ENCODE measurements at regions not wholly inside any gene's neighbourhood (a gene's known extent, or its start where the extent isn't known, plus 50 kb on each side); places are given as distances from the start of the nearest gene placed in this dataset.
"Not testable (repeated sequence)": the region's sequence is repeated elsewhere in the genome, so short reads cannot be mapped to it uniquely, and the experiment has no call there.

DNA sequence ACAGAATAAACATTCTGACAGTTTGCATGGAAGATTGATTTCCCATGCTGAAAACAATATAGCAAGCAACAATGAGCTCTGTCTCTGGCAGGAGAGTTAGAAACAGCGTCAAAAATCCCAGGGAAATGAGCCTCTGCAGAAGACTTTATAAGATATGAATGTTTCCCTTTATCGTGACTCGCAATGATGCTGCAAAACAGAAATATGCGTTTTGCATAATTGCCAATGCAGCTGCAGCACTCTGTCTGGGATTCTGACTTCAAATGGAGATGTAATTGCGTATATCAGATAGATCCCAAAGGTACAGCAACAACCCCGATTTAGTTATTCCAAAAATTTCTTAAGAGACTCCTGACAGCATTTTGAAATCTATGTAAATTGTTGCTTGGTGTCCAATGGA, 702.4 kb upstream of the EPHA5 start:
- H3K4me3 ChIP-seq: no peak overlapping the region
- TF ChIP-seq POLR2AphosphoS5 (IDR thresholded peaks at IDR 0.05) (no peak), POLR2A (IDR thresholded peaks at IDR 0.05; ENCODE audit: low read depth) (no peak), EP300 (IDR thresholded peaks at IDR 0.05) (no peak)
- TF ChIP-seq, protein P1, sequence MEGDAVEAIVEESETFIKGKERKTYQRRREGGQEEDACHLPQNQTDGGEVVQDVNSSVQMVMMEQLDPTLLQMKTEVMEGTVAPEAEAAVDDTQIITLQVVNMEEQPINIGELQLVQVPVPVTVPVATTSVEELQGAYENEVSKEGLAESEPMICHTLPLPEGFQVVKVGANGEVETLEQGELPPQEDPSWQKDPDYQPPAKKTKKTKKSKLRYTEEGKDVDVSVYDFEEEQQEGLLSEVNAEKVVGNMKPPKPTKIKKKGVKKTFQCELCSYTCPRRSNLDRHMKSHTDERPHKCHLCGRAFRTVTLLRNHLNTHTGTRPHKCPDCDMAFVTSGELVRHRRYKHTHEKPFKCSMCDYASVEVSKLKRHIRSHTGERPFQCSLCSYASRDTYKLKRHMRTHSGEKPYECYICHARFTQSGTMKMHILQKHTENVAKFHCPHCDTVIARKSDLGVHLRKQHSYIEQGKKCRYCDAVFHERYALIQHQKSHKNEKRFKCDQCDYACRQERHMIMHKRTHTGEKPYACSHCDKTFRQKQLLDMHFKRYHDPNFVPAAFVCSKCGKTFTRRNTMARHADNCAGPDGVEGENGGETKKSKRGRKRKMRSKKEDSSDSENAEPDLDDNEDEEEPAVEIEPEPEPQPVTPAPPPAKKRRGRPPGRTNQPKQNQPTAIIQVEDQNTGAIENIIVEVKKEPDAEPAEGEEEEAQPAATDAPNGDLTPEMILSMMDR (IDR thresholded peaks at IDR 0.05): no peak
- WGBS: 86% methylated on average over 6 of the region's 6 CpGs
- no peaks in the 10 kb centered on the region for H3K4me1 ChIP-seq
- H3K27ac ChIP-seq (replicated peaks in 1 of 4): no peak overlapping the region
- intact Hi-C loops (cut with DNase I): no loop called here
- no peaks in the 10 kb centered on the region for H3K9me3 ChIP-seq
- H3K36me3 ChIP-seq: no peaks in the 10 kb centered on the region
- no peak for DNase-seq (ENCODE audit: extremely low spot score)
- no peaks in the 10 kb centered on the region for H3K27me3 ChIP-seq

DNA sequence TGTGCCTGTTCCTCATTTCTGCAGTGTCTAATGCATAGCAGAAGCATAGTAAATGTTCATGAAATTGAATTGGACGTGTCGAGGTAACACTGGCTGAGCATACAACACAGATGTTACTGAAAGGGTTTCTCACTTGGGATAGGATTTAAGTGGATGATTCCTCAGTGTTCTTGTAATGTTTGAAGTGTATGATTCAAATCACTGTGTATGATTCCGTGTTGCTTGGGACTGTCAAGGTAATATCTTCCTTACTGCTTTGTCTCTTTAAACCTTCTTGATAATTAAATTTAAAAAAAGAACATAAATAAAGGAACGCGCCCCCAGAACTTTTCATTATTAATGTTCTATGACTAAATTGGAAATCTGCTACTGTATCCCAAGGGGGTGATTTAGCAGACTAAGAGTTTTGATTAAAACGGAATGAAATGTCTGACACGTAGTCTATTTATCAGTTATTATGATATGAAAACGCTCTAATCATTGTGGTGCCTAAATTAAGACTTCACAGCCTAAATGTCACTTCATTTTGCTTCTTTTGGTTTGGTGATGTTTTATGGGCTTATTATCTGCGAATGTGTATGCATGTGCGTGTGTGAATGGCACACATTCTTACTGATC, 696.9 kb upstream of the EPHA5 start:
- H3K36me3 ChIP-seq: no peaks in the 10 kb centered on the region
- intact Hi-C loops (cut with DNase I): no loop called here
- no peak overlapping the region for H3K27ac ChIP-seq (replicated peaks in 1 of 4)
- H3K9me3 ChIP-seq: no peaks in the 10 kb centered on the region
- 88% methylated on average over 10 of the region's 10 CpGs for WGBS
- DNase-seq (ENCODE audit: extremely low spot score): no peak
- H3K4me1 ChIP-seq: no peaks in the 10 kb centered on the region
- H3K27me3 ChIP-seq: no peaks in the 10 kb centered on the region
- TF ChIP-seq POLR2A (IDR thresholded peaks at IDR 0.05; ENCODE audit: low read depth) (no peak), POLR2AphosphoS5 (IDR thresholded peaks at IDR 0.05) (no peak), EP300 (IDR thresholded peaks at IDR 0.05) (no peak)
- TF ChIP-seq, protein P1 (IDR thresholded peaks at IDR 0.05): no peak
- no peak overlapping the region for H3K4me3 ChIP-seq

DNA sequence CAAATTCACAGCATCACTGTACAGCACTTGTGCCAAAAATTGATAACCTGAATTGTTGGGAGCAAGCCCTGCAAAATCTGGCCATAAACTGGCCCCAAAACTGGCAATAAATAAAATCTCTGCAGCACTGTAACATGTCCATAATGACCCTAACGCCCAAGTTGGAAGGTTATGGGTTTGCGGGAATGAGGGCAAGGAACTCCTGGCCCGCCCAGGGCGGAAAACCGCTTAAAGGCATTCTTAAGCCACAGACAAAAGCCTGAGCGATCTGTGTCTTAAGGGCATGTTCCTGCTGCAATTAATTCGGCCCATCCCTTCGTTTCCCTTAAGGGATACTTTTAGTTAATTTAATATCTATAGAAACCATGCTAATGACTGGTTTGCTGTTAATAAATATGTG, 690.1 kb upstream of the EPHA5 start:
- H3K4me3 ChIP-seq; intact Hi-C loops (cut with DNase I); H3K4me1 ChIP-seq; H3K36me3 ChIP-seq; H3K27me3 ChIP-seq; H3K9me3 ChIP-seq; DNase-seq (ENCODE audit: extremely low spot score); H3K27ac ChIP-seq (replicated peaks in 1 of 4): not testable (repeated sequence)
- WGBS: 88% methylated on average over 8 of the region's 8 CpGs

DNA sequence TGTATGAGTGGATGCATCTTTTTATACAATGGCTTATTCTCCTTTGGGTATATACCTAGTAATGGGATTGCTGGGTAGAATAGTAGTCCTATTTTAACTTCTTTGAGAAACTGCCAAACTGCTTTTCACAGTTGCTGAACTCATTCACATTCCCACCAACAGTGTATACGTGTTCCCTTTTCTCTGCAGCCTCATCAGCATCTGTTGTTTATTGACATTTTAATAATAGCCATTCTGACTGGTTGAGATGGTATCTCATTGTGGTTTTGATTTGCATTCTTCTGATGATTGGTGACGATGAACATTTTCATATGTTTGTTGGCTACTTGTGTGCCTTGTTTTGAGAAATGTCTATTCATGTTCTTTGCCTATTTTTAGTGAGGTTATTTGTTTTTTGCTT, 687.0 kb upstream of the EPHA5 start:
- TF ChIP-seq, protein P1 (IDR thresholded peaks at IDR 0.05): no peak
- TF ChIP-seq EP300 (IDR thresholded peaks at IDR 0.05): no peak
- TF ChIP-seq POLR2A (IDR thresholded peaks at IDR 0.05; ENCODE audit: low read depth): no peak
- no peak for TF ChIP-seq POLR2AphosphoS5 (IDR thresholded peaks at IDR 0.05)

DNA sequence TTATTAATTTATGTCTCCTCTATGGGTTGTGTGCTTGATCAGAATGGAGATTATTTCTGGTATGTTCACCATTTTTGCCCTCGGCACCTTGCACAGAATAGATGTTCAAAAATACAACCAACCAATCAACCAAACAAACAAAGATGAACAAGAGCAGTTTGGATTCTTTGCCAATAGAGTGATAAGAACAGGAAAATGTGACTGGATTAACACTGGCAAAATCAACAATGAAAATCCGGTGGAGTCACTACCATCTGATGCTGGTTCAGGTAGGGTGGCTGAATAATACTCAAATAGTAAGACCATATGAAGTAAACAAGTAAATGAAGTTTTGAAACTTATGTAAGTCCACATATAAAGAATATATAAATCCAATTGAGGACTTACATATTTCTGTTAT, 685.0 kb upstream of the EPHA5 start:
- Histone ChIP-seq H3K9me3 (no peaks in the 10 kb centered on the region), H3K36me3 (no peaks in the 10 kb centered on the region)
- TF ChIP-seq EP300 (IDR thresholded peaks at IDR 0.05) (no peak), POLR2AphosphoS5 (IDR thresholded peaks at IDR 0.05) (no peak), POLR2A (IDR thresholded peaks at IDR 0.05; ENCODE audit: low read depth) (no peak)
- TF ChIP-seq, protein P1 (IDR thresholded peaks at IDR 0.05): no peak

More for the DNA sequence above, 687.0 kb upstream of the EPHA5 start:
- 51% methylated on average over 2 of the region's 2 CpGs for WGBS
- no peak overlapping the region for H3K4me3 ChIP-seq
- H3K36me3 ChIP-seq: no peaks in the 10 kb centered on the region
- H3K9me3 ChIP-seq: no peaks in the 10 kb centered on the region
- no peak for DNase-seq (ENCODE audit: extremely low spot score)
- H3K27me3 ChIP-seq: no peaks in the 10 kb centered on the region
- H3K4me1 ChIP-seq: no peaks in the 10 kb centered on the region
- intact Hi-C loops (cut with DNase I): no loop called here
- no peak overlapping the region for H3K27ac ChIP-seq (replicated peaks in 1 of 4)

More for the DNA sequence above, 685.0 kb upstream of the EPHA5 start:
- Histone ChIP-seq H3K27me3 (no peaks in the 10 kb centered on the region), H3K27ac (replicated peaks in 1 of 4) (no peak overlapping the region), H3K4me3 (no peak overlapping the region), H3K4me1 (no peaks in the 10 kb centered on the region)
- WGBS: 88% methylated on average over 2 of the region's 2 CpGs
- intact Hi-C loops (cut with DNase I): no loop called here
- no peak for DNase-seq (ENCODE audit: extremely low spot score)

Data from esophagus muscularis mucosa (tissue), 4 donors.